ENCODE measurements at regions not wholly inside any gene's neighbourhood (a gene's known extent, or its start where the extent isn't known, plus 50 kb on each side); places are given as distances from the start of the nearest gene placed in this dataset.

GRCh38 chr12:92556637-92557421, 146.0 kb upstream of the PLEKHG7 start:
- Histone ChIP-seq H4K20me1 (ENCODE audit: control insufficient read depth, insufficient read depth) (no peaks in the 10 kb centered on the region), H2AFZ (ENCODE audit: control insufficient read depth, low read depth, low read length) (peak overlapping the region; percentile 68), H3K9me3 (replicated peaks; ENCODE audit: control insufficient read depth, insufficient read depth, low read length) (no peaks in the 10 kb centered on the region; the same call in 2 of the 3 replicates), H3K36me3 (ENCODE audit: control insufficient read depth in 2 of 2, insufficient read depth in 2 of 2, low read length in 1 of 2) (no peaks in the 10 kb centered on the region), H3K4me2 (ENCODE audit: control insufficient read depth, insufficient read depth) (peak overlapping the region; percentile 99), H3K9ac (ENCODE audit: control insufficient read depth, insufficient read depth, low read length) (peak overlapping the region; percentile 90), H3K27me3 (replicated peaks in 1 of 2; ENCODE audit: control insufficient read depth in 2 of 2, insufficient read depth in 2 of 2, low read length in 1 of 2) (no peaks in the 10 kb centered on the region), H3K4me3 (peak overlapping the region; percentile 75), H3K27ac (ENCODE audit: control insufficient read depth, insufficient read depth) (peak overlapping the region; percentile 98), H3K4me1 (ENCODE audit: control insufficient read depth, insufficient read depth, low read length) (peaks cover 73% of the 10 kb centered on the region), H3K79me2 (ENCODE audit: control insufficient read depth, insufficient read depth, low read length) (peaks cover 55% of the 10 kb centered on the region)
- in situ Hi-C loops (cut with MboI) = loop anchor here (25.0 kb wide), 1 partner anchor 95 kb away; no protein-coding TSS in a partner anchor
- no TSS peak for BruUV-seq (replicated peaks)
- ChIA-PET RAD21 (ENCODE audit: unreplicated experiment) (interaction anchor here (0.5 to 12.1 kb wide), 21 partner anchors 10 to 897 kb away, joined by 3 to 356 read pairs (median 7); partner anchors contain the start of gene BTG1), CTCF (interaction anchor here (0.8 to 5.5 kb wide), 13 partner anchors 10 to 419 kb away, joined by 3 to 61 read pairs (median 4); no protein-coding TSS in a partner anchor), SMC1A (ENCODE audit: uncharacterized antibody, unreplicated experiment) (interaction anchor here (0.7 to 16.9 kb wide), 23 partner anchors 9 to 1175 kb away, joined by 3 to 805 read pairs (median 5); no protein-coding TSS in a partner anchor), POLR2A (interaction anchor here (0.6 to 15.2 kb wide), 14 partner anchors 9 to 507 kb away, joined by 3 to 204 read pairs (median 4); partner anchors contain the start of gene BTG1)
- WGBS (ENCODE audit: insufficient coverage, insufficient replicate concordance, low lambda C conversion rate, missing lambda C conversion rate) = 1% methylated on average over 9 of the region's 9 CpGs
- peak; percentile 20 for ATAC-seq
- no peak for DNase-seq (ENCODE audit: low read depth, low spot score)
- peak; percentile 44 for FAIRE-seq
- intact Hi-C loops (cut with micrococcal nuclease; ENCODE audit: unreplicated experiment) = loop anchor here (1.0 kb wide), 1 partner anchor 18 kb away; no protein-coding TSS in a partner anchor
- TF ChIP-seq EP300 (IDR thresholded peaks at IDR 0.05; ENCODE audit: borderline replicate concordance in 1 of 2, control insufficient read depth in 1 of 2, low read depth in 2 of 2, low read length in 2 of 2) (0 out of 4 replicates have a peak, but pooled peaks of 1 of the 2 experiments have one; percentile 17), POLR2A (IDR thresholded peaks at IDR 0.05; ENCODE audit: low read depth, low read length) (peak; percentile 70), ZSCAN29 (IDR thresholded peaks at IDR 0.05) (peak; percentile 93), ATF7 (IDR thresholded peaks at IDR 0.05; ENCODE audit: low read depth) (peak; percentile 47; the same call in 1 of the 2 replicates), IRF3 (IDR thresholded peaks at IDR 0.05) (no peak), CBFB (IDR thresholded peaks at IDR 0.05; ENCODE audit: low read depth) (peak; percentile 43; the same call in 1 of the 2 replicates), TCF12 (IDR thresholded peaks at IDR 0.05; ENCODE audit: low read depth, low read length) (no peak), TCF7 (IDR thresholded peaks at IDR 0.05; ENCODE audit: borderline replicate concordance) (0 out of 2 replicates have a peak, but pooled peaks have one; percentile 10), CUX1 (IDR thresholded peaks at IDR 0.05; ENCODE audit: insufficient replicate concordance, low read depth, low read length) (peak; percentile 11), MTA2 (IDR thresholded peaks at IDR 0.05; ENCODE audit: low read depth) (0 out of 2 replicates have a peak, but pooled peaks have one; percentile 12), EGR1 (IDR thresholded peaks at IDR 0.05; ENCODE audit: borderline replicate concordance in 1 of 2, low read depth in 2 of 2, low read length in 2 of 2) (peak in 1 of 2 experiments; percentile 80; a peak in 2 of 3 replicates), CBX5 (IDR thresholded peaks at IDR 0.05; ENCODE audit: low read depth) (no peak), SMAD5 (IDR thresholded peaks at IDR 0.05; ENCODE audit: low read depth) (peak; percentile 81; the same call in 1 of the 2 replicates)

All from GM12878 (cell line).